ENCODE measurements at regions not wholly inside any gene's neighbourhood (a gene's known extent, or its start where the extent isn't known, plus 50 kb on each side); places are given as distances from the start of the nearest gene placed in this dataset.

- TF ChIP-seq POLR2AphosphoS5 (IDR thresholded peaks at IDR 0.05; ENCODE audit: low read depth, low read length) (peak; percentile 40), TAF1 (IDR thresholded peaks at IDR 0.05; ENCODE audit: low read depth, low read length) (no peak), PAX5 (IDR thresholded peaks at IDR 0.05; ENCODE audit: insufficient read depth, low read length, severe bottlenecking) (no peak)
- DNase-seq (ENCODE audit: insufficient read length, low spot score) = no peak
- FAIRE-seq = no peak
Measured at GRCh38 chr7:130899638-130900401, 165.8 kb upstream of the KLF14 start.

GRCh38 chr7:130900471-130901076 is 166.6 kb upstream of the KLF14 start:
- FAIRE-seq (no peak), DNase-seq (ENCODE audit: insufficient read length, low spot score) (no peak)
- TF ChIP-seq POLR2A (IDR thresholded peaks at IDR 0.05; ENCODE audit: low read depth, low read length) (0 out of 2 replicates have a peak, but pooled peaks have one; percentile 23), PAX5 (IDR thresholded peaks at IDR 0.05; ENCODE audit: insufficient read depth, low read length, severe bottlenecking) (no peak), TAF1 (IDR thresholded peaks at IDR 0.05; ENCODE audit: low read depth, low read length) (no peak), POU2F2 (IDR thresholded peaks at IDR 0.05; ENCODE audit: low read depth, low read length) (no peak; the same call in 1 of the 2 replicates), POLR2AphosphoS5 (IDR thresholded peaks at IDR 0.05; ENCODE audit: low read depth, low read length) (no peak; the same call in 1 of the 2 replicates), SPI1 (IDR thresholded peaks at IDR 0.05; ENCODE audit: low read depth, low read length) (no peak)

- no peak for DNase-seq (ENCODE audit: insufficient read length, low spot score)
- peak; percentile 39; the same call in 1 of the 2 replicates for TF ChIP-seq POLR2AphosphoS5 (IDR thresholded peaks at IDR 0.05; ENCODE audit: low read depth, low read length)
- TF ChIP-seq TAF1 (IDR thresholded peaks at IDR 0.05; ENCODE audit: low read depth, low read length) = no peak
- no peak for FAIRE-seq
Measured at GRCh38 chr7:130901209-130901783, 167.3 kb upstream of the KLF14 start.

GRCh38 chr7:130902755-130903357 is 168.8 kb upstream of the KLF14 start:
- no peak for FAIRE-seq
- no peak for DNase-seq (ENCODE audit: insufficient read length, low spot score)
- TF ChIP-seq POLR2A (IDR thresholded peaks at IDR 0.05; ENCODE audit: low read depth, low read length) (no peak), TAF1 (IDR thresholded peaks at IDR 0.05; ENCODE audit: low read depth, low read length) (no peak), POLR2AphosphoS5 (IDR thresholded peaks at IDR 0.05; ENCODE audit: low read depth, low read length) (no peak), PAX5 (IDR thresholded peaks at IDR 0.05; ENCODE audit: insufficient read depth, low read length, severe bottlenecking) (no peak), SPI1 (IDR thresholded peaks at IDR 0.05; ENCODE audit: low read depth, low read length) (no peak), POU2F2 (IDR thresholded peaks at IDR 0.05; ENCODE audit: low read depth, low read length) (no peak)

GRCh38 chr7:130903358-130903974 is 169.5 kb upstream of the KLF14 start:
- DNase-seq (ENCODE audit: insufficient read length, low spot score) (no peak), FAIRE-seq (no peak)
- TF ChIP-seq SPI1 (IDR thresholded peaks at IDR 0.05; ENCODE audit: low read depth, low read length) (no peak), TAF1 (IDR thresholded peaks at IDR 0.05; ENCODE audit: low read depth, low read length) (no peak), POLR2A (IDR thresholded peaks at IDR 0.05; ENCODE audit: low read depth, low read length) (0 out of 2 replicates have a peak, but pooled peaks have one; percentile 16), PAX5 (IDR thresholded peaks at IDR 0.05; ENCODE audit: insufficient read depth, low read length, severe bottlenecking) (no peak)

- DNase-seq (ENCODE audit: insufficient read length, low spot score) (no peak), FAIRE-seq (no peak)
- TF ChIP-seq POU2F2 (IDR thresholded peaks at IDR 0.05; ENCODE audit: low read depth, low read length) (no peak), POLR2A (IDR thresholded peaks at IDR 0.05; ENCODE audit: low read depth, low read length) (no peak), SPI1 (IDR thresholded peaks at IDR 0.05; ENCODE audit: low read depth, low read length) (no peak), POLR2AphosphoS5 (IDR thresholded peaks at IDR 0.05; ENCODE audit: low read depth, low read length) (no peak), TAF1 (IDR thresholded peaks at IDR 0.05; ENCODE audit: low read depth, low read length) (no peak), PAX5 (IDR thresholded peaks at IDR 0.05; ENCODE audit: insufficient read depth, low read length, severe bottlenecking) (no peak)
Measured at GRCh38 chr7:130904031-130904757, 170.2 kb upstream of the KLF14 start.

- TF ChIP-seq POU2F2 (IDR thresholded peaks at IDR 0.05; ENCODE audit: low read depth, low read length) = no peak
- TF ChIP-seq PAX5 (IDR thresholded peaks at IDR 0.05; ENCODE audit: insufficient read depth, low read length, severe bottlenecking) = no peak
- no peak for TF ChIP-seq TAF1 (IDR thresholded peaks at IDR 0.05; ENCODE audit: low read depth, low read length)
- TF ChIP-seq POLR2A (IDR thresholded peaks at IDR 0.05; ENCODE audit: low read depth, low read length) = peak; percentile 56; the same call in 1 of the 2 replicates
- DNase-seq (ENCODE audit: insufficient read length, low spot score) = no peak
- no peak for FAIRE-seq
Measured at GRCh38 chr7:130904792-130905191, 170.8 kb upstream of the KLF14 start.

GRCh38 chr7:130906575-130906974 is 172.6 kb upstream of the KLF14 start:
- TF ChIP-seq POU2F2 (IDR thresholded peaks at IDR 0.05; ENCODE audit: low read depth, low read length) (no peak), PAX5 (IDR thresholded peaks at IDR 0.05; ENCODE audit: insufficient read depth, low read length, severe bottlenecking) (no peak), TAF1 (IDR thresholded peaks at IDR 0.05; ENCODE audit: low read depth, low read length) (no peak), SPI1 (IDR thresholded peaks at IDR 0.05; ENCODE audit: low read depth, low read length) (no peak), POLR2A (IDR thresholded peaks at IDR 0.05; ENCODE audit: low read depth, low read length) (no peak), POLR2AphosphoS5 (IDR thresholded peaks at IDR 0.05; ENCODE audit: low read depth, low read length) (no peak)
- FAIRE-seq (no peak), DNase-seq (ENCODE audit: insufficient read length, low spot score) (no peak)

GRCh38 chr7:130907439-130907838 is 173.4 kb upstream of the KLF14 start:
- FAIRE-seq (no peak), DNase-seq (ENCODE audit: insufficient read length, low spot score) (no peak)
- no peak for TF ChIP-seq POLR2AphosphoS5 (IDR thresholded peaks at IDR 0.05; ENCODE audit: low read depth, low read length)
